Aorta (tissue), 5 donors: ENCODE measurements at regions not wholly inside any gene's neighbourhood (a gene's known extent, or its start where the extent isn't known, plus 50 kb on each side); places are given as distances from the start of the nearest gene placed in this dataset.

Experiments
- ATAC-seq: fragments of 200-7000 bp; cut with Tn5 transposase; one replicate; pipeline ENCODE4 v1.9.1; 2022; ENCODE audit warnings: moderate library complexity; ENCODE audit not compliant: low FRiP score
- DNase-seq, 2 donors: peaks; one replicate each; pipeline ENCODE4 v3.0.0-alpha.2; 2020
- H3K27ac ChIP-seq, 2 donors: one replicate each; pipeline ENCODE4 v1.5.1; 2013; ENCODE audit warnings: low read length in 2 of 2, mild to moderate bottlenecking in 2 of 2, moderate library complexity in 2 of 2, control low read depth in 1 of 2, inconsistent platforms in 1 of 2, low read depth in 1 of 2
- H3K27me3 ChIP-seq, 2 donors: one replicate each; pipeline ENCODE4 v1.6.1; 2013; ENCODE audit warnings: control low read depth in 1 of 2, low read length in 1 of 2, mild to moderate bottlenecking in 1 of 2, moderate library complexity in 1 of 2; ENCODE audit not compliant: insufficient read depth in 2 of 2, control insufficient read depth in 1 of 2
- H3K36me3 ChIP-seq, 2 donors: one replicate each; pipeline ENCODE4 v1.6.1; 2013; ENCODE audit warnings: control low read depth in 1 of 2, low read length in 1 of 2, mild to moderate bottlenecking in 1 of 2; ENCODE audit not compliant: insufficient read depth in 2 of 2, control insufficient read depth in 1 of 2
- H3K4me1 ChIP-seq, 2 donors: one replicate each; pipeline ENCODE4 v1.6.1; 2013; ENCODE audit warnings: low read length in 2 of 2, control low read depth in 1 of 2, mild to moderate bottlenecking in 1 of 2, moderate library complexity in 1 of 2; ENCODE audit not compliant: insufficient read depth in 2 of 2, control insufficient read depth in 1 of 2
- H3K4me3 ChIP-seq, 2 donors: one replicate each; pipeline ENCODE4 v1.5.1; 2013; ENCODE audit warnings: low read length in 2 of 2, control low read depth in 1 of 2, mild to moderate bottlenecking in 1 of 2
- H3K9me3 ChIP-seq: one replicate; pipeline ENCODE4 v1.6.1; 2013; ENCODE audit warnings: mild to moderate bottlenecking, low read length; ENCODE audit not compliant: control insufficient read depth
- WGBS, 2 donors: extraction: QIAGEN DNeasy Blood & Tissue Kit; methylation state at CpG; one replicate each; pipeline ENCODE4 v1.1.7; 2013; 5-methylcytosine and 5-hydroxymethylcytosine counted together
- intact Hi-C, 2 donors: fragments of 100-400 bp; cut with DNase I; formaldehyde crosslinking; loops; one replicate each; pipeline versions ENCODE4 v1.14.2 to v1.15.0; 2022
- donor health status: healthy with polysubstance abuse.
- donor health status: Bipolar disorder and iron deficiency.
- donor health status: DM: no; HTN: no; CAD: no.
- donor health status: DM: no; HTN: no; CAD: no.
- donor health status: DM: yes; HTN: yes; CAD: no.

DNA sequence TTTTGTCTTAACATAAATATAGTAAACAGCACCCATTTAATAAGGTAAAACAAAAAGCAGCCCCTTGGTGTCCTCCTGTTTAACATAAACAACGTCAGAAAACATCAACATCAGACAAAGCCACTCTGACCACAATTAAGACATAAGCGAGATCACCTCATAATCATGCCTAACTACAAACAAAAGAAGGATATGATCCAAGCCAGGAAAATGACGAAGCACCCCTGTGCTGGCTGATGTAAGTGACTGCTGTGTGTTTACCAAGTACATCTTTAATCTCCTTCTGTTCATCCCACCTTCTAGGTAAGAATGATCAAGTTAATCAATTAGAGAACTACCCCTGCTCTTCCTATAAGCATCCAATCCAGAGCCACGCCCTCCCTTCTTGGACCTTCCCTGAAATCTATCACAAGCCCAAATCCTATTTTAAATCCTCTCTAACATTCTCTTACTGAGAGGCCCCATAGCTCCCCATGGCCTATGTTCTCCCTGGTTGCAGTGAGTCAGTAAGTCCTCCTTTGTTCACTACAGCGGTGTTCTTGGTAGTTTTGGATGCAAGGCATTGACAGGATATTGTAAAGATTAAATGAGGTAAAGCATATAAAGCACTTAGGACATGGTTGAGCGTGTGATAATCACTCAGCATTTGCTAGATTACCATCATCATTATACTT is 424.2 kb downstream of the TSN start:
- intact Hi-C loops: no loop called here

GRCh38 chr2:122180972-122181371 is 425.5 kb downstream of the TSN start:
- no peak for DNase-seq
- Histone ChIP-seq H3K9me3 (peaks cover 4% of the 10 kb centered on the region), H3K27me3 (no peaks in the 10 kb centered on the region), H3K27ac (no peak overlapping the region), H3K4me1 (no peaks in the 10 kb centered on the region), H3K4me3 (no peak overlapping the region), H3K36me3 (no peaks in the 10 kb centered on the region)
- ATAC-seq: no peak
- intact Hi-C loops: no loop called here
- 95 to 96% methylated on average over 1 of the region's 1 CpG for WGBS, 2 donors

More for the DNA sequence above, 424.2 kb downstream of the TSN start:
- no peaks in the 10 kb centered on the region for H3K27me3 ChIP-seq
- H3K9me3 ChIP-seq: peaks cover 4% of the 10 kb centered on the region
- no peaks in the 10 kb centered on the region for H3K36me3 ChIP-seq
- no peak overlapping the region for H3K27ac ChIP-seq
- 80 to 85% methylated on average over 6 of the region's 6 CpGs for WGBS, 2 donors
- DNase-seq (no peak), ATAC-seq (no peak)
- no peaks in the 10 kb centered on the region for H3K4me1 ChIP-seq
- no peak overlapping the region for H3K4me3 ChIP-seq

DNA sequence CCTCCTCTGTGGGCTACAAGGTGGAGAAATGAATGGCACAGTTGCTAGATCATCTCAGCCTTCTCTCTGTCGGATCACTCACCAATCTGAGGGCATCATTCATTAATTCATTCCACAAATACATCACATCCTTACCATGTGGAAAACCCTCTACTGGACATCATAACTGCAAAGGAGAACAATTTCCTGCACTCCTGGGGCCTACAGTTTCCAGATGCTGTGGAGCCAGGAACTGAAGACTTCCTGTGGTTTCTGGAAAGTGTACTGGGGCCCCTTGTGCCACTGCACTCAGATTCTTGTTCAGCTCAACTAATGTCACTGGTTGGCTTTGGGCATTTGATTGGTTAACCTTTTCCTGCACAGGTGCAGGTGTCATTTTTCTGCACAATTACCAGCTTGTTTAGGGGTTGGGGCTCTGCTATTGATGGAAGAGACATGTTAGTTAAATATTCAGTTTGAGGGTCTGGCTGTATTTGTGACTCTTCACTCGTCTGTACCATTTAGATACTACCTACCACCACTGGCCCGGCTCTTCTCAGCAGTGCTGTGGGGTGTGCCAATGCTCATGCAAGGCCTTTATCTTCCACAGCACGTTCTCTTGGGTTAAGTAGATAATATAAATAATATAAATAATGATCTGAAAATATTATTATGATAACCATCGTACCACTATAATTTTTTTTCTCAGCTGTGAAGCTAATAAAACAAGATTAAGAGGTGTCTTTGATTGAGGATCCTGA is 427.3 kb downstream of the TSN start:
- Histone ChIP-seq H3K9me3 (peaks cover 4% of the 10 kb centered on the region), H3K4me1 (no peaks in the 10 kb centered on the region), H3K36me3 (no peaks in the 10 kb centered on the region), H3K27me3 (no peaks in the 10 kb centered on the region), H3K27ac (no peak overlapping the region), H3K4me3 (no peak overlapping the region)
- intact Hi-C loops: no loop called here
- WGBS, 2 donors: 62% methylated on average over 5 of the region's 5 CpGs
- ATAC-seq (no peak), DNase-seq (no peak)

GRCh38 chr2:122183890-122184289 is 428.4 kb downstream of the TSN start:
- no peaks in the 10 kb centered on the region for H3K27me3 ChIP-seq
- intact Hi-C loops: no loop called here
- no peak for ATAC-seq

DNA sequence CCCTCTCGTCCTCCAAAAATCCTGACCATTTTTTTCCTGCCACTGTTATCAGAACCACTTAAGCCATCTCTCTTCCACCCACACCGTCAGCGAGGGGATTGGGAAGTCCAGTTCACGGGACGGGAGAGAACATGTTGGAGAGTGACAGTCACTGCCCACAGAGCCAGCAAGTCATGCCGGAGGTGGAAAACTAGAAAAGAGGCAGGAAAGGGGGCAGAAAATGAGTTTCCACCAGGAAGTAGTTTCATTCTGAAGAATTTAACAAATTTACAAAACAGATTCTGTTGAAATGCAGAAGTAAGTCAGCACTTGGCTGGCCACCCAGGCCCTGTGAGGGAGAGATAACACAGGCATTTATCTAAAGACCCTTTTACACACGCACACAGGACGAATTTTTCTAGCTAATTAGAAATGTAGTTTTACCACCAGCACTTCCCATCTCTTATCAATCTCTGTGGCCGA is 431.3 kb downstream of the TSN start:
- Histone ChIP-seq H3K27me3 (no peaks in the 10 kb centered on the region), H3K4me1 (no peaks in the 10 kb centered on the region), H3K27ac (no peak overlapping the region), H3K36me3 (no peaks in the 10 kb centered on the region), H3K4me3 (no peak overlapping the region), H3K9me3 (no peaks in the 10 kb centered on the region)
- intact Hi-C loops: no loop called here
- ATAC-seq: no peak
- 28 to 30% methylated on average over 9 of the region's 9 CpGs for WGBS, 2 donors
- no peak for DNase-seq

More at GRCh38 chr2:122183890-122184289, 428.4 kb downstream of the TSN start:
- no peak overlapping the region for H3K4me3 ChIP-seq
- no peaks in the 10 kb centered on the region for H3K4me1 ChIP-seq
- no peak overlapping the region for H3K27ac ChIP-seq
- peaks cover 4% of the 10 kb centered on the region for H3K9me3 ChIP-seq
- no peaks in the 10 kb centered on the region for H3K36me3 ChIP-seq
- no peak for DNase-seq

DNA sequence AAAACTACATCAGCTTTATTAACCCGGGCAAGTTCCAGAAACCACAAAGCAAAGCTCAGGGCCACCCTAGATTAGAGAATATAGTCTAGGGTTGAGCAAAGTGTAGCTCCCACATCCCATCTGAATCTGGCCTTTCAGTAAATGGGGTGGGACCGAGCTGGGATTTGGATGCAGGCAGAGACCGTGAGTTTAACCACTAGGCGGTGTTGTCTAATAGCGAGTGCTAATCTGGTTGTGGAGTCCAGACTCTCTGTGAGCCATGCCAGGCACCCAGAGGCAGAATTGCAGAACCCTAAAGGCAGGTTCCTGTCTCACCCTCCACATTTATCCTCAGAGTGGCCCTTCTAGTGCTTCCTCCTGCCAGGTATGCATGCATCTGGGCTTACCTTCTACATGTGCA is 435.9 kb downstream of the TSN start:
- no peak overlapping the region for H3K27ac ChIP-seq
- no peak for ATAC-seq
- 35 to 41% methylated on average over 5 of the region's 5 CpGs for WGBS, 2 donors
- H3K4me1 ChIP-seq: no peaks in the 10 kb centered on the region
- no peak overlapping the region for H3K4me3 ChIP-seq
- no peak for DNase-seq
- no peaks in the 10 kb centered on the region for H3K27me3 ChIP-seq
- no peaks in the 10 kb centered on the region for H3K9me3 ChIP-seq
- no peaks in the 10 kb centered on the region for H3K36me3 ChIP-seq
- intact Hi-C loops: loop anchor here in 1 of 2 donors (10.0 kb wide), 1 partner anchor 263 kb away; no protein-coding TSS in a partner anchor

GRCh38 chr2:122193622-122194021 is 438.2 kb downstream of the TSN start:
- no peak for ATAC-seq
- no peaks in the 10 kb centered on the region for H3K27me3 ChIP-seq
- no peaks in the 10 kb centered on the region for H3K4me1 ChIP-seq
- no peaks in the 10 kb centered on the region for H3K9me3 ChIP-seq
- no peaks in the 10 kb centered on the region for H3K36me3 ChIP-seq
- intact Hi-C loops: loop anchor here in 1 of 2 donors (10.0 kb wide), 1 partner anchor 261 kb away; no protein-coding TSS in a partner anchor
- no peak overlapping the region for H3K27ac ChIP-seq
- no peak for DNase-seq
- 51 to 60% methylated on average over 6 of the region's 6 CpGs for WGBS, 2 donors
- no peak overlapping the region for H3K4me3 ChIP-seq

- H3K9me3 ChIP-seq: no peaks in the 10 kb centered on the region
- no peak overlapping the region for H3K27ac ChIP-seq
- H3K4me3 ChIP-seq: no peak overlapping the region
- H3K36me3 ChIP-seq: no peaks in the 10 kb centered on the region
- DNase-seq (no peak), ATAC-seq (no peak)
- WGBS, 2 donors: 75 to 79% methylated on average over 2 of the region's 2 CpGs
- intact Hi-C loops: loop anchor here in 1 of 2 donors (10.0 kb wide), 1 partner anchor 260 kb away; no protein-coding TSS in a partner anchor
- H3K4me1 ChIP-seq: no peaks in the 10 kb centered on the region
- H3K27me3 ChIP-seq: no peaks in the 10 kb centered on the region
These were observed 439.1 kb downstream of the TSN start for GRCh38 chr2:122194546-122194945.

- 5 to 7% methylated on average over 4 of the region's 4 CpGs for WGBS, 2 donors
- intact Hi-C loops: no loop called here
- H3K36me3 ChIP-seq: no peaks in the 10 kb centered on the region
- H3K27me3 ChIP-seq: no peaks in the 10 kb centered on the region
- no peaks in the 10 kb centered on the region for H3K4me1 ChIP-seq
- no peak overlapping the region for H3K4me3 ChIP-seq
- H3K9me3 ChIP-seq: peaks cover 2% of the 10 kb centered on the region
- H3K27ac ChIP-seq: no peak overlapping the region
- DNase-seq (no peak), ATAC-seq (no peak)
These were observed 448.1 kb downstream of the TSN start for GRCh38 chr2:122203523-122203922.
